Amniotic stem cell (primary cell): ENCODE measurements at regions not wholly inside any gene's neighbourhood (a gene's known extent, or its start where the extent isn't known, plus 50 kb on each side); places are given as distances from the start of the nearest gene placed in this dataset.
"Not testable (repeated sequence)": the region's sequence is repeated elsewhere in the genome, so short reads cannot be mapped to it uniquely, and the experiment has no call there.

Source experiments
- DNase-seq: peaks from one replicate; lab custom pipeline; 2025; lab: John Stamatoyannopoulos, UW

GRCh38 chr19:29154163-29154562 is 58.8 kb downstream of the UQCRFS1 start:
- DNase-seq, result no peak

- DNase-seq, result no peak
Observed at GRCh38 chr19:29145756-29146155, 67.2 kb downstream of the UQCRFS1 start.

- no peak for DNase-seq
Observed at GRCh38 chr19:29143183-29143582, 69.8 kb downstream of the UQCRFS1 start.

GRCh38 chr19:29139227-29139626 is 73.7 kb downstream of the UQCRFS1 start:
- no peak for DNase-seq

GRCh38 chr19:29138206-29138605 is 74.7 kb downstream of the UQCRFS1 start:
- DNase-seq, result not testable (repeated sequence)

GRCh38 chr19:29131456-29131855 is 81.5 kb downstream of the UQCRFS1 start:
- DNase-seq, result no peak

- no peak for DNase-seq
Observed at GRCh38 chr19:29129148-29129547, 83.8 kb downstream of the UQCRFS1 start.

- DNase-seq, result no peak
Observed at GRCh38 chr19:29128203-29128602, 84.7 kb downstream of the UQCRFS1 start.

- no peak for DNase-seq
Observed at GRCh38 chr19:29122185-29122584, 90.8 kb downstream of the UQCRFS1 start.

GRCh38 chr19:29121684-29122083 is 91.3 kb downstream of the UQCRFS1 start:
- DNase-seq, result no peak

GRCh38 chr19:29120466-29120865 is 92.5 kb downstream of the UQCRFS1 start:
- DNase-seq, result no peak

- DNase-seq, result no peak
Observed at GRCh38 chr19:29119590-29119989, 93.4 kb downstream of the UQCRFS1 start.

GRCh38 chr19:29118389-29118788 is 94.6 kb downstream of the UQCRFS1 start:
- DNase-seq, result no peak

- DNase-seq, result no peak
Observed at GRCh38 chr19:29117926-29118325, 95.0 kb downstream of the UQCRFS1 start.

GRCh38 chr19:29115181-29115580 is 97.8 kb downstream of the UQCRFS1 start:
- no peak for DNase-seq

GRCh38 chr19:29113838-29114237 is 99.1 kb downstream of the UQCRFS1 start:
- no peak for DNase-seq

- no peak for DNase-seq
Observed at GRCh38 chr19:29111576-29111975, 101.4 kb downstream of the UQCRFS1 start.

- DNase-seq, result no peak
Observed at GRCh38 chr19:29107831-29108230, 105.1 kb downstream of the UQCRFS1 start.

- DNase-seq, result no peak
Observed at GRCh38 chr19:29106346-29106885, 106.5 kb downstream of the UQCRFS1 start.

- DNase-seq, result no peak
Observed at GRCh38 chr19:29105629-29106292, 107.2 kb downstream of the UQCRFS1 start.

- no peak for DNase-seq
Observed at GRCh38 chr19:29104605-29105241, 108.2 kb downstream of the UQCRFS1 start.

GRCh38 chr19:29098863-29099481 is 114.0 kb downstream of the UQCRFS1 start:
- DNase-seq, result no peak

GRCh38 chr19:29098091-29098490 is 114.9 kb downstream of the UQCRFS1 start:
- no peak for DNase-seq
